ENCODE measurements at regions not wholly inside any gene's neighbourhood (a gene's known extent, or its start where the extent isn't known, plus 50 kb on each side); places are given as distances from the start of the nearest gene placed in this dataset.

DNA sequence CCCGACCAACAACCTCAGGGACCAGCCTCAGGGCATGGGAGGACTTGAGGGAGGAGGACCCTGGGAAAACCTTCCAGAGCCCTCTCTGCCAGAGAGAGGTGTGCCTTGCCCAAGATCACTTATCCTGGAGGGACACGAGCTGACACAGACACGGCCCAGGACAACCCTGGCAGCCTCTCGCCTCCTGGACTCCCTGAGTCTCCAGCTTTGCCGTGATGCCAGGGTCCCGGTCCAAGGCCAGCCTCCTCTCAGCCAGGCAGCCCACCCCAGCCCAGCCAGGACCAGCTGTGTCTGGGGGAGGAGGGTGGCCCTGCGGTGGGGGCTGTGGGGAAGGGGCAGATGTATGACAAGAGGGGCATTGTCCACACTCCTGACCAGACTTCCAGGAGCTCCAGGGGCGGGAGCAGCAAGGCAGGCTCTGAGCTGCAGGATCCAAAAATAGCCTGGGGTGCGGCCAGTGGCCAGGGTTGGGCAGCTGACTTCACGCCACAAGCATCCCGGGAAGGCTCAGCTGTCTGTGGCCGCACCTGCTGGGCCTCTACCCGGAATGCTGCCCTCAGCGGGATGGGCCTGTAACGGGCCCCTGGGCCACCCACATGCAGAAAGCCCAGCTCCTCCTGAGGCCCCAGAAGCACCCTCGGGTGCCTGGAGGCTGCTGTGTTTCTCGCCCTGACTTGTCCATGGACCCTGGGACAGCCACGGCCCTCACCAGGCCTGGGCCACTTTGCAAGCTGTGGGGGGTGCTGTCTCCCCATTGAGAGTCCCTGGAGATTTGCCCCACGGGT lies 65.5 kb upstream of the GPC1 start:
- TF ChIP-seq, protein P1, sequence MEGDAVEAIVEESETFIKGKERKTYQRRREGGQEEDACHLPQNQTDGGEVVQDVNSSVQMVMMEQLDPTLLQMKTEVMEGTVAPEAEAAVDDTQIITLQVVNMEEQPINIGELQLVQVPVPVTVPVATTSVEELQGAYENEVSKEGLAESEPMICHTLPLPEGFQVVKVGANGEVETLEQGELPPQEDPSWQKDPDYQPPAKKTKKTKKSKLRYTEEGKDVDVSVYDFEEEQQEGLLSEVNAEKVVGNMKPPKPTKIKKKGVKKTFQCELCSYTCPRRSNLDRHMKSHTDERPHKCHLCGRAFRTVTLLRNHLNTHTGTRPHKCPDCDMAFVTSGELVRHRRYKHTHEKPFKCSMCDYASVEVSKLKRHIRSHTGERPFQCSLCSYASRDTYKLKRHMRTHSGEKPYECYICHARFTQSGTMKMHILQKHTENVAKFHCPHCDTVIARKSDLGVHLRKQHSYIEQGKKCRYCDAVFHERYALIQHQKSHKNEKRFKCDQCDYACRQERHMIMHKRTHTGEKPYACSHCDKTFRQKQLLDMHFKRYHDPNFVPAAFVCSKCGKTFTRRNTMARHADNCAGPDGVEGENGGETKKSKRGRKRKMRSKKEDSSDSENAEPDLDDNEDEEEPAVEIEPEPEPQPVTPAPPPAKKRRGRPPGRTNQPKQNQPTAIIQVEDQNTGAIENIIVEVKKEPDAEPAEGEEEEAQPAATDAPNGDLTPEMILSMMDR (IDR thresholded peaks at IDR 0.05) = no peak
- Histone ChIP-seq H3K9ac (no peak overlapping the region), H3K4me1 (peaks cover 19% of the 10 kb centered on the region), H3K27ac (no peak overlapping the region), H3K9me3 (ENCODE audit: control insufficient read depth, low read length) (no peaks in the 10 kb centered on the region), H3K4me3 (ENCODE audit: low read depth, low read length) (no peak overlapping the region), H2AFZ (peak overlapping the region; percentile 71), H3K4me2 (ENCODE audit: low read length) (peak overlapping the region; percentile 50), H3K79me2 (no peaks in the 10 kb centered on the region), H3K36me3 (ENCODE audit: control insufficient read depth, insufficient read depth, low read length) (no peaks in the 10 kb centered on the region), H3K27me3 (ENCODE audit: control insufficient read depth, insufficient read depth, low read length) (no peaks in the 10 kb centered on the region)

DNA sequence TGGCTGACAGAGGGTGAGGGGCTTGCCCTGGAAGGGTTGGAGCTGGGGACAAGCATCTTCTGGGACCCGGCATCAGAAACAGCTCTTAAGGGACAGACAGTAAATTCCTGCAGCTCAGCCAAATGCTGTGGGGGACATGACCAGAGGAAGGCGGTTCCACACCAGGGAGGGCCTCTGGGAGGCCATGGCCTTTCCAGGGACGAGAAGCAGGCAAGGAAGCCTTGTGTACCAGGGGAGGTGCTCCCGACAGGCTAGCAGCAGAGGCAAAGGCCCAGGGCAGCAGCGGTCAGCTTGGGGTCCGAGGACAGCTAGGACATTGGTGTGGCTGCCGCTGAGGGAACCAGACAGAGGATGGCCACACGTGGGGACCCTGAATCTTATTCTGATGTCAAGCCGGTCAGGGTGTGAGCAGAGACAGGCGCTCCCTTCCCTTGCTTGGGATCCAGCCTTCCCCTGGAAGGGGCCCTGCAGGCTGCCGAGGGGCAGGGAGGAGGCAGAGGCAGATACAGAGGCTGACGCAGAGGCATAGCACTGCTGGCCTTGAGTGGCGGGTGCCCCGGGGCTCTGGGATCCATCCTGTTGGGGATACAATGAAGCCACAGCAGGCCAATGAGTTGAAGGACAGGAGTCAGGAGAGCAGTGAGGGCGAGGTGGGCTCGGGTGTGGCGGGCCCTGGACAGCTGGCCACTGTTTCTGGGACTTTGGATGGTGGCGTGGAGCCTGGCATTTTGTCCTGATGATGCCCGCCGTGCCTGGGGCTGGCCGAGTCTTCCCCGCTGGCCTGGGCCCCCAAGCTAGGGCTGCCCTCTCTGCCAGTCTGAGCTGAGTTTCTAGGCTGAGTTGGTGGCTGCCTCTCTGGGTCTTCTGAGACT lies 64.1 kb upstream of the GPC1 start:
- TF ChIP-seq, protein P1 (IDR thresholded peaks at IDR 0.05) = no peak

DNA sequence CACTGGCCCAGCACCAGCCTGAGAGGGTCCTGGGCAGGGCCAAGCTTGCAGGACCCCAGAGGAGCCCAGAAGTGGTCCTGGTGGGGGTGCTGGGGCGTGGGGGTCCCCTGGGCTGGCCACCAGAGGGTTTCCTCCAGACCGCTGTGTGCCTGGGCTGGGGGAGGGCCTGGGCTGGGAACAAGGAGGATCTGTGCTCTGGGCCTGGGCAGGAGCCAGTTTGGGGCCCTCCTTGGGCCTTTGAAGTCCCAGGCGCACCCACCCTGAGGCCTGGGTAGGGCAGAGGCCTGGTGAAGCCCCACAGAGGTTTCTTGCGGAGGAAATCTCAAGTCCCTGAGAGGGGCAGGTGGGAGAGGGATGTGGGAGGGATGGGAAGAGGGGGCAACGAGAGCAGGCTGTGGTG lies 63.4 kb upstream of the GPC1 start:
- Histone ChIP-seq H3K27me3 (ENCODE audit: control insufficient read depth, insufficient read depth, low read length) (no peaks in the 10 kb centered on the region), H3K9ac (no peak overlapping the region), H3K27ac (no peak overlapping the region), H3K4me2 (ENCODE audit: low read length) (no peak overlapping the region), H3K36me3 (ENCODE audit: control insufficient read depth, insufficient read depth, low read length) (no peaks in the 10 kb centered on the region), H3K4me1 (peaks cover 19% of the 10 kb centered on the region), H3K79me2 (no peaks in the 10 kb centered on the region), H3K9me3 (ENCODE audit: control insufficient read depth, low read length) (no peaks in the 10 kb centered on the region), H3K4me3 (ENCODE audit: low read depth, low read length) (no peak overlapping the region), H2AFZ (no peak overlapping the region)
- TF ChIP-seq, protein P1 (IDR thresholded peaks at IDR 0.05) = no peak

More for the DNA sequence above, 64.1 kb upstream of the GPC1 start:
- Histone ChIP-seq H3K4me1 (peaks cover 19% of the 10 kb centered on the region), H3K27me3 (ENCODE audit: control insufficient read depth, insufficient read depth, low read length) (no peaks in the 10 kb centered on the region), H3K4me3 (ENCODE audit: low read depth, low read length) (no peak overlapping the region), H3K4me2 (ENCODE audit: low read length) (no peak overlapping the region), H3K27ac (no peak overlapping the region), H3K9ac (no peak overlapping the region), H2AFZ (no peak overlapping the region), H3K9me3 (ENCODE audit: control insufficient read depth, low read length) (no peaks in the 10 kb centered on the region), H3K79me2 (no peaks in the 10 kb centered on the region), H3K36me3 (ENCODE audit: control insufficient read depth, insufficient read depth, low read length) (no peaks in the 10 kb centered on the region)

DNA sequence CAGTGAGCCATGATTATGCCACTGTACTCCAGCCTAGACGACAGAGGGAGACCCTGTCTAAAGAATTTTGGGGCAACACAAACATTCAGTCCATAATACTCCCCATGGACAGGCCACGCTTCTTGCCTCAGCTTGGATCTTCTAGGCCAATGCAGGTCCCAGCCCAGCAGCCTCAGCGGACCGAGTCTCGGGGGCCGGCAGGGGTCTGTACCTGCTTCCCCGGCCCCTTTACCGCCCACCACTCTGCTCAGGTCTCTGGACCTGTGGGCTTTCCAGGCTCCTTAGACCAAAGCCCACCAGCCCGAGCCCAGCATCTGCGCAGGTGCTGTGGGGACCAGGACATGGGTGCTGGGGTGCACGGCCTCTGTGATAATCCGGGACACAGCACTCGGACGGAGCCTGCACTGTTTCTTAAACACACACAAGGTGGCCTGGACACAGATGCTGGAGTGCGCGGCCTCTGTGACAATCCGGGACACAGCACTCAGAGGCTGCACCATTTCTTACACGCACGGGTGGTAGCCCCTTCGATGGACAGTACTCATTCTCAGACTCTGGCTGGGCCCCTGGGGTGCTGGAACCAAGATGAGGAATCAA lies 62.1 kb upstream of the GPC1 start:
- TF ChIP-seq, protein P1 (IDR thresholded peaks at IDR 0.05) = no peak
- no peak overlapping the region for H3K4me3 ChIP-seq (ENCODE audit: low read depth, low read length)
- no peak overlapping the region for H3K9ac ChIP-seq
- no peaks in the 10 kb centered on the region for H3K36me3 ChIP-seq (ENCODE audit: control insufficient read depth, insufficient read depth, low read length)
- H3K9me3 ChIP-seq (ENCODE audit: control insufficient read depth, low read length) = no peaks in the 10 kb centered on the region
- no peak overlapping the region for H2AFZ ChIP-seq
- H3K27ac ChIP-seq = no peak overlapping the region
- peaks cover 18% of the 10 kb centered on the region for H3K4me1 ChIP-seq
- no peaks in the 10 kb centered on the region for H3K27me3 ChIP-seq (ENCODE audit: control insufficient read depth, insufficient read depth, low read length)
- H3K4me2 ChIP-seq (ENCODE audit: low read length) = no peak overlapping the region
- H3K79me2 ChIP-seq = no peaks in the 10 kb centered on the region
